ENCODE measurements at regions not wholly inside any gene's neighbourhood (a gene's known extent, or its start where the extent isn't known, plus 50 kb on each side); places are given as distances from the start of the nearest gene placed in this dataset.

GRCh38 chr6:14475306-14475705 lies 357.7 kb downstream of the CD83 start:
- H4K20me1 ChIP-seq (ENCODE audit: low read depth, low read length): no peaks in the 10 kb centered on the region
- H2AFZ ChIP-seq (ENCODE audit: low read depth, low read length, severe bottlenecking): no peak overlapping the region
- H3K79me2 ChIP-seq (ENCODE audit: insufficient read depth, low read length): no peaks in the 10 kb centered on the region
- no peak overlapping the region for H3K27ac ChIP-seq (ENCODE audit: low read depth, low read length)
- H3F3A ChIP-seq (ENCODE audit: insufficient read depth): no peaks in the 10 kb centered on the region
- no peak overlapping the region for H3K4me2 ChIP-seq (ENCODE audit: low read depth, low read length, poor library complexity, severe bottlenecking)
- peaks cover 13% of the 10 kb centered on the region; the same call in 1 of the 2 replicates for H3K9me3 ChIP-seq (ENCODE audit: insufficient read depth, low read length)
- H3K36me3 ChIP-seq (ENCODE audit: low read length): no peaks in the 10 kb centered on the region
- no peak for TF ChIP-seq CTCF (IDR thresholded peaks at IDR 0.05; ENCODE audit: insufficient read depth, low read length, poor library complexity, severe bottlenecking)
- TF ChIP-seq EZH2phosphoT487 (conservative IDR thresholded peaks at IDR 0.05; ENCODE audit: low read length): no peak
- no peak overlapping the region for H3K9ac ChIP-seq (ENCODE audit: low read length)
- H3K9me2 ChIP-seq (replicated peaks; ENCODE audit: insufficient read depth, low read length): no peaks in the 10 kb centered on the region
- H3K27me3 ChIP-seq (ENCODE audit: low read length): no peaks in the 10 kb centered on the region
- H3K4me3 ChIP-seq (ENCODE audit: insufficient read depth, low read length, poor library complexity, severe bottlenecking): no peak overlapping the region

DNA sequence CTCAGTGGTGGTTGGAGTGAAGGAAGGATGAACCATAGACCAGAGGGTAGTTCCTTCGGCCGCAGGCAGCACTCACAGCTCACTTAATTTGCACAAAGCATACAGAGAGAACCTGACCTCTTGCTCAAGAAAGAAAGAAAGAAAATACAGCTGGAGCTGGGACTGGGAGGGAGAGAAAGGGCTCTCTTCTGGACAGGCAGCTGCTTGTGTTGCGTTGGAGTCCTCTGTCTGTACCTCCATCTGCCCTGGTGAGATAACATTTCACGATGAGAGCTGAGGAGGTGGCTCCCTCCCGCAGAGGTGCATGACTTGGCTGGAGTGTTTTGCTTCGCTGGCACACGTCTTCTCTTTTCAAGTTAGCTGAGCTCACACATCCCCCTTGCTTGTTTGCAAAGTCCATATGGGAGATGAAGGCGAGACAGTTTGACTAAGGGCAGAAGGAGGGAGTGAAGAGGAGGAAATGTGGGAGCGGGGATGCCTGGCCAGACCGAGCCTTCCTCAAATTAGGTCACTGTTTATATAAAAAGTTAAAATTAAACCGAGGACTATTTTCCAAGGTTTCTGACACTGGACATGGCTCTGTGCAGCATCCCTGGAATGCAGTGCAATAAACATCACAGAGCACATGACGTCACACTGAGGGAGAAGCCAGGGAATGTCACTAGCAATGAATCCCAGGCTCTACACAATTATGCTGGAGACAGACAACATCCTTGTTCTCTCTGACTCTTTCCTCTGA lies 359.4 kb downstream of the CD83 start:
- Histone ChIP-seq H3K4me2 (ENCODE audit: low read depth, low read length, poor library complexity, severe bottlenecking) (no peak overlapping the region), H3F3A (ENCODE audit: insufficient read depth) (no peaks in the 10 kb centered on the region), H2AFZ (ENCODE audit: low read depth, low read length, severe bottlenecking) (no peak overlapping the region)

GRCh38 chr6:14477559-14477958 lies 360.0 kb downstream of the CD83 start:
- H3K36me3 ChIP-seq (ENCODE audit: low read length): no peaks in the 10 kb centered on the region
- no peaks in the 10 kb centered on the region for H3K27me3 ChIP-seq (ENCODE audit: low read length)
- no peak overlapping the region for H3K4me3 ChIP-seq (ENCODE audit: insufficient read depth, low read length, poor library complexity, severe bottlenecking)
- no peaks in the 10 kb centered on the region for H4K20me1 ChIP-seq (ENCODE audit: low read depth, low read length)
- H3K9me3 ChIP-seq (ENCODE audit: insufficient read depth, low read length): peaks cover 7% of the 10 kb centered on the region; the same call in 1 of the 2 replicates
- TF ChIP-seq CTCF (IDR thresholded peaks at IDR 0.05; ENCODE audit: insufficient read depth, low read length, poor library complexity, severe bottlenecking) (no peak), EZH2phosphoT487 (conservative IDR thresholded peaks at IDR 0.05; ENCODE audit: low read length) (no peak)
- H3K27ac ChIP-seq (ENCODE audit: low read depth, low read length): no peak overlapping the region
- H3F3A ChIP-seq (ENCODE audit: insufficient read depth): no peaks in the 10 kb centered on the region
- H3K4me2 ChIP-seq (ENCODE audit: low read depth, low read length, poor library complexity, severe bottlenecking): no peak overlapping the region
- no peak overlapping the region for H2AFZ ChIP-seq (ENCODE audit: low read depth, low read length, severe bottlenecking)
- no peaks in the 10 kb centered on the region for H3K79me2 ChIP-seq (ENCODE audit: insufficient read depth, low read length)
- H3K9me2 ChIP-seq (replicated peaks; ENCODE audit: insufficient read depth, low read length): no peaks in the 10 kb centered on the region
- H3K9ac ChIP-seq (ENCODE audit: low read length): no peak overlapping the region

More for the DNA sequence above, 359.4 kb downstream of the CD83 start:
- Histone ChIP-seq H3K4me3 (ENCODE audit: insufficient read depth, low read length, poor library complexity, severe bottlenecking) (no peak overlapping the region), H3K9me2 (replicated peaks; ENCODE audit: insufficient read depth, low read length) (no peaks in the 10 kb centered on the region), H3K27ac (ENCODE audit: low read depth, low read length) (no peak overlapping the region), H4K20me1 (ENCODE audit: low read depth, low read length) (no peaks in the 10 kb centered on the region), H3K27me3 (ENCODE audit: low read length) (no peaks in the 10 kb centered on the region), H3K79me2 (ENCODE audit: insufficient read depth, low read length) (no peaks in the 10 kb centered on the region), H3K9me3 (ENCODE audit: insufficient read depth, low read length) (peaks cover 9% of the 10 kb centered on the region; the same call in 1 of the 2 replicates), H3K9ac (ENCODE audit: low read length) (no peak overlapping the region), H3K36me3 (ENCODE audit: low read length) (no peaks in the 10 kb centered on the region)
- no peak for TF ChIP-seq CTCF (IDR thresholded peaks at IDR 0.05; ENCODE audit: insufficient read depth, low read length, poor library complexity, severe bottlenecking)
- no peak for TF ChIP-seq EZH2phosphoT487 (conservative IDR thresholded peaks at IDR 0.05; ENCODE audit: low read length)
